GM12801 (cell line): ENCODE measurements at regions not wholly inside any gene's neighbourhood (a gene's known extent, or its start where the extent isn't known, plus 50 kb on each side); places are given as distances from the start of the nearest gene placed in this dataset.

ENCODE experiments used
- CTCF ChIP-seq: IDR thresholded peaks from one replicate; pipeline ENCODE4 v1.5.1; 2011; ENCODE audit warnings: control low read depth; ENCODE audit not compliant: insufficient read length; ENCODE audit errors: extremely low read depth

- no peak for TF ChIP-seq CTCF
Measured at GRCh38 chr13:99774644-99775043, 196.9 kb downstream of the ZIC5 start.

GRCh38 chr13:99768986-99769385 is 202.6 kb downstream of the ZIC5 start:
- no peak for TF ChIP-seq CTCF

- no peak for TF ChIP-seq CTCF
Measured at GRCh38 chr13:99766641-99767045, 204.9 kb downstream of the ZIC5 start.

- no peak for TF ChIP-seq CTCF
Measured at GRCh38 chr13:99765869-99766268, 205.7 kb downstream of the ZIC5 start.

- no peak for TF ChIP-seq CTCF
Measured at GRCh38 chr13:99760456-99760855, 211.1 kb downstream of the ZIC5 start.

- no peak for TF ChIP-seq CTCF
Measured at GRCh38 chr13:99759163-99759552, 212.4 kb downstream of the ZIC5 start.

- no peak for TF ChIP-seq CTCF
Measured at GRCh38 chr13:99758460-99759162, 213.0 kb downstream of the ZIC5 start.
